CD4-positive, alpha-beta T cell (primary cell): ENCODE measurements at regions not wholly inside any gene's neighbourhood (a gene's known extent, or its start where the extent isn't known, plus 50 kb on each side); places are given as distances from the start of the nearest gene placed in this dataset.

Source experiments
- ATAC-seq: fragments of 200-7000 bp; cut with Tn5 transposase; one replicate; pipeline ENCODE4 v1.10.0; 2022; ENCODE audit warnings: mild to moderate bottlenecking; ENCODE audit not compliant: poor library complexity
- CTCF ChIA-PET: fragments of 350-600 bp; sonication (Branson Sonifier 250); formaldehyde crosslinking; loops from one replicate; lab custom pipeline; 2021; ENCODE audit warnings: antibody characterized with exemption, inconsistent platforms; lab: Charles Lee
- POLR2A ChIA-PET: fragments of 350-600 bp; sonication (Branson Sonifier 250); formaldehyde crosslinking; loops from one replicate; lab custom pipeline; 2021; ENCODE audit warnings: antibody characterized with exemption, inconsistent platforms; lab: Charles Lee
- DNase-seq, 14 experiments: peaks; one replicate each; pipeline ENCODE4 v3.0.0-alpha.2; 2013 to 2020; ENCODE audit warnings: mixed read lengths in 2 of 14
- H3K27ac ChIP-seq, 2 donors: one replicate each; pipeline versions ENCODE4 v1.5.1 to v1.7.0; 2013; ENCODE audit warnings: low read length in 2 of 2, low read depth in 1 of 2, mild to moderate bottlenecking in 1 of 2
- H3K27me3 ChIP-seq, 2 experiments: 1 replicate in 1 of 2; 2 replicates in 1 of 2; pipeline versions ENCODE4 v1.6.1 to v1.7.0; 2013; ENCODE audit warnings: low read length in 2 of 2, control low read depth in 1 of 2, mild to moderate bottlenecking in 1 of 2, moderate library complexity in 1 of 2; ENCODE audit not compliant: insufficient read depth in 2 of 2, control insufficient read depth in 1 of 2
- H3K36me3 ChIP-seq: one replicate; pipeline ENCODE4 v1.6.1; 2013; ENCODE audit warnings: low read length, control low read depth; ENCODE audit not compliant: insufficient read depth
- H3K4me1 ChIP-seq: one replicate; pipeline ENCODE4 v1.6.1; 2013; ENCODE audit warnings: low read length, control low read depth; ENCODE audit not compliant: insufficient read depth
- H3K4me3 ChIP-seq: one replicate; pipeline ENCODE4 v1.5.1; 2013; ENCODE audit warnings: mild to moderate bottlenecking, low read length, moderate library complexity
- H3K9me3 ChIP-seq, 2 experiments: 1 replicate in 1 of 2; 2 replicates in 1 of 2; pipeline versions ENCODE4 v1.6.1 to v1.7.0; 2013; ENCODE audit warnings: low read length in 2 of 2, mild to moderate bottlenecking in 2 of 2, control low read depth in 1 of 2, moderate library complexity in 1 of 2; ENCODE audit not compliant: control insufficient read depth in 1 of 2, insufficient read depth in 1 of 2
- H3K27ac Mint-ChIP-seq: one replicate; pipeline ENCODE4 v1.8.0; 2020; ENCODE audit warnings: mixed read lengths
- H3K27me3 Mint-ChIP-seq: one replicate; pipeline ENCODE4 v1.8.0; 2021; ENCODE audit warnings: mixed read lengths
- H3K36me3 Mint-ChIP-seq: one replicate; pipeline ENCODE4 v1.8.0; 2021; ENCODE audit warnings: low read depth, mixed read lengths
- H3K4me1 Mint-ChIP-seq: one replicate; pipeline ENCODE4 v1.8.0; 2021; ENCODE audit warnings: low read depth, mixed read lengths
- H3K4me3 Mint-ChIP-seq: one replicate; pipeline ENCODE4 v1.8.0; 2020; ENCODE audit warnings: mild to moderate bottlenecking, mixed read lengths
- H3K9me3 Mint-ChIP-seq: one replicate; pipeline ENCODE4 v1.8.0; 2020; ENCODE audit warnings: mixed read lengths
- intact Hi-C, 2 experiments: fragments of 100-400 bp; cut with DNase I in 1 of 2; cut with micrococcal nuclease in 1 of 2; formaldehyde crosslinking; loops; one replicate each; pipeline versions ENCODE4 v1.15.1 to v1.9.0; 2023 to 2025; cut with DNase I, micrococcal nuclease
- TF ChIP-seq, protein P1 (sequence below): fragments of 200-600 bp; IDR thresholded peaks from one replicate; pipeline ENCODE4 v1.8.0; 2022; ENCODE audit warnings: antibody characterized with exemption, mild to moderate bottlenecking

DNA sequence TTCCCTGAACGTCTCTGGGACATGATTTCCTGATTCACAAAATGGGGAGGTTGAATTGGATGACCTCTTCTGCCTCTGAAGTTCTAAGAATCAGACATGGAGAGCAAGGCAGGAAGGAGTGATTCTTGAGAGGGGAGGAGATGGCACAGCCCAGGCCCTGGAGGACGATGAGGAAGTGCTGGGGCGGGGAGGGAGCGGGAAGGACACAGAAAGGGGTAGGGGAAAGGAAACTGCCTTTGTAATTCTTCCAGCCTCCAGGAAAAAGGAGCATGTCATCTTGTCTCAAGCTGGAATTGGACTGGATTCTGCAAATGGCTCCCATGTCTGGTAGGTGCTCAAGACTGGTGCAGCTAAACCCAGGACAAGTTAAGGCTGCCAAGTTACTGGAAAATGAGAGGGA, 97.0 kb upstream of the NCK2 start:
- ATAC-seq = no peak

GRCh38 chr2:105646774-105647076, 98.0 kb upstream of the NCK2 start:
- ATAC-seq (no peak), DNase-seq (no peak)
- Histone ChIP-seq H3K9me3 (no peaks in the 10 kb centered on the region), H3K27ac (no peak overlapping the region), H3K27me3 (no peaks in the 10 kb centered on the region), H3K4me1 (no peaks in the 10 kb centered on the region), H3K4me3 (no peak overlapping the region), H3K36me3 (no peaks in the 10 kb centered on the region)
- no peaks in the 10 kb centered on the region for H3K9me3 Mint-ChIP-seq
- no peak overlapping the region for H3K27ac Mint-ChIP-seq
- ChIA-PET CTCF (no interaction called here), POLR2A (no interaction called here)
- no peaks in the 10 kb centered on the region for H3K4me1 Mint-ChIP-seq
- H3K27me3 Mint-ChIP-seq = no peaks in the 10 kb centered on the region
- intact Hi-C loops = no loop called here
- TF ChIP-seq, protein P1, sequence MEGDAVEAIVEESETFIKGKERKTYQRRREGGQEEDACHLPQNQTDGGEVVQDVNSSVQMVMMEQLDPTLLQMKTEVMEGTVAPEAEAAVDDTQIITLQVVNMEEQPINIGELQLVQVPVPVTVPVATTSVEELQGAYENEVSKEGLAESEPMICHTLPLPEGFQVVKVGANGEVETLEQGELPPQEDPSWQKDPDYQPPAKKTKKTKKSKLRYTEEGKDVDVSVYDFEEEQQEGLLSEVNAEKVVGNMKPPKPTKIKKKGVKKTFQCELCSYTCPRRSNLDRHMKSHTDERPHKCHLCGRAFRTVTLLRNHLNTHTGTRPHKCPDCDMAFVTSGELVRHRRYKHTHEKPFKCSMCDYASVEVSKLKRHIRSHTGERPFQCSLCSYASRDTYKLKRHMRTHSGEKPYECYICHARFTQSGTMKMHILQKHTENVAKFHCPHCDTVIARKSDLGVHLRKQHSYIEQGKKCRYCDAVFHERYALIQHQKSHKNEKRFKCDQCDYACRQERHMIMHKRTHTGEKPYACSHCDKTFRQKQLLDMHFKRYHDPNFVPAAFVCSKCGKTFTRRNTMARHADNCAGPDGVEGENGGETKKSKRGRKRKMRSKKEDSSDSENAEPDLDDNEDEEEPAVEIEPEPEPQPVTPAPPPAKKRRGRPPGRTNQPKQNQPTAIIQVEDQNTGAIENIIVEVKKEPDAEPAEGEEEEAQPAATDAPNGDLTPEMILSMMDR = no peak
- no peak overlapping the region for H3K4me3 Mint-ChIP-seq
- no peaks in the 10 kb centered on the region for H3K36me3 Mint-ChIP-seq

More for the DNA sequence above, 97.0 kb upstream of the NCK2 start:
- Histone ChIP-seq H3K9me3 (no peaks in the 10 kb centered on the region), H3K4me1 (no peaks in the 10 kb centered on the region), H3K36me3 (no peaks in the 10 kb centered on the region), H3K27me3 (no peaks in the 10 kb centered on the region), H3K27ac (no peak overlapping the region), H3K4me3 (no peak overlapping the region)
- Mint-ChIP-seq H3K9me3 (no peaks in the 10 kb centered on the region), H3K27me3 (no peaks in the 10 kb centered on the region), H3K4me3 (no peak overlapping the region), H3K36me3 (no peaks in the 10 kb centered on the region), H3K4me1 (no peaks in the 10 kb centered on the region), H3K27ac (no peak overlapping the region)
- DNase-seq = no peak
- ChIA-PET POLR2A (no interaction called here), CTCF (no interaction called here)
- TF ChIP-seq, protein P1 = no peak
- intact Hi-C loops = no loop called here

GRCh38 chr2:105645938-105646773, 98.6 kb upstream of the NCK2 start:
- no peaks in the 10 kb centered on the region for H3K9me3 Mint-ChIP-seq
- intact Hi-C loops = no loop called here
- TF ChIP-seq, protein P1 = no peak
- POLR2A ChIA-PET = no interaction called here
- no peaks in the 10 kb centered on the region for H3K4me1 Mint-ChIP-seq
- Histone ChIP-seq H3K9me3 (no peaks in the 10 kb centered on the region), H3K27me3 (no peaks in the 10 kb centered on the region), H3K4me1 (no peaks in the 10 kb centered on the region), H3K4me3 (no peak overlapping the region), H3K27ac (no peak overlapping the region), H3K36me3 (no peaks in the 10 kb centered on the region)
- ATAC-seq = no peak
- no peak overlapping the region for H3K4me3 Mint-ChIP-seq
- no peak overlapping the region for H3K27ac Mint-ChIP-seq
- DNase-seq = no peak
- no peaks in the 10 kb centered on the region for H3K27me3 Mint-ChIP-seq
- no peaks in the 10 kb centered on the region for H3K36me3 Mint-ChIP-seq
- CTCF ChIA-PET = no interaction called here
